GM18517 (cell line): ENCODE measurements at regions not wholly inside any gene's neighbourhood (a gene's known extent, or its start where the extent isn't known, plus 50 kb on each side); places are given as distances from the start of the nearest gene placed in this dataset.
A peak's percentile ranks its signal among the peaks of the same experiment; 100 is the strongest.

Experiments used
- ATAC-seq: cut with Tn5 transposase; IDR thresholded peaks from one replicate; pipeline ENCODE4 v1.9.1; 2021; ENCODE audit warnings: mild to moderate bottlenecking, moderate library complexity; ENCODE audit not compliant: unreplicated experiment

- ATAC-seq, result peak; percentile 63
Observed at GRCh38 chr5:117999939-118000549, 988.3 kb downstream of the DTWD2 start.

DNA sequence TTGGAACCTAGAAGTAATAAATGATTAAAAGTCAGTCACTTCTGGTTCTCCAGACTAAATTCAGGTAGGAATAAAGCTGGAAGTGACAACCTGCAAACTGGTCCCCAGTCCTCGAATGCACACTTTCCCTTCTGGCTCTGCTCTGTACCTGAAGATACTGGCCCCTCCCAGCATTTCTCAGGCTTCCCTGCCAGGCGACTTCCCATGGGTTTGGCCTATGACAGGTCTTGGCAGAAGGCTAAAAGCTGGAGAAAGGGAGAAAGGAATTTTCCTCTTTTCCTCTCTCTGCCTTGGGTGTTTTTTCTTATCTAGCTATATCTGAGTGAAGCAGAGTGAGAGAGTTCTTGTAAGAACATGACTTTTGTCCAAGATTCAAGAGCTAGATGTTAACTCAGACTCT lies 1005.7 kb downstream of the DTWD2 start:
- ATAC-seq, result no peak

DNA sequence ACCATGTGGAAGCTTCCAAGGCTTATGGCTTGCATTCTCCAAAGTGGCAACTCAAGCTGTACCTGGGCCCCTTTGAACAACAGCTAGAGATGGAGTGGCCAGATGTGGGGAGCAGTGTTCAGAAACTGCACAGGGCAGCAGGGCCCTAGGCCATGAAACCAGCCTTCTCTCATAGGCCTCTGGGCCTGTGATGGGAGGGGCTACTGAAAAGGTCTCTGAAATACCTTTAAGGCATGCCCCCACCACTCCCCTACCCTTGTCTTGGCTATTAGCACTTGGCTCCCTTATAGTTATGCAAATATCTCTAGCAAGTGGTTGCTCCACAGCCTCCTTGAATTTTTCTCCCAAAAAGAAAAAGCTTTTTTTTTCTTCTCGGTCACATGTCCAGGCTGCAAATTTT lies 1014.6 kb downstream of the DTWD2 start:
- ATAC-seq, result no peak

GRCh38 chr5:117955831-117956230 lies 1032.5 kb downstream of the DTWD2 start:
- no peak for ATAC-seq

DNA sequence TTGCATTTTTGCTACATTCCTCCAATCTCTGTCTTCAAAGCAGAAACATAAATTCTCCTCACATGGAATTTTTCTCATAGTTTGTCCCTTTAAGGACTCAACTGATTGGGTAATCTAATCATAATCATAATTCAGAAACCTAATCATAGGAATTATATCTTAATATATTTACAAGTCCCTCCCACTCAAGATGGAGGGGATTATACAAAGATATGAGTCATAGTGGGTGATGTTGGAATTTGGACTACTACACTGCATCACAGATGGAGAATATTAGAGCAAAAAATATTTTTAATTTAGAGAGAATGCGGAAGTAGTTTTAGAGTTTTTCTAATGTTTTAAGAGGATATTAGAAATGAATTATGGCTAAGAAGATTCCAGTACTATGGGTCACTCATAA lies 1034.0 kb downstream of the DTWD2 start:
- no peak for ATAC-seq

DNA sequence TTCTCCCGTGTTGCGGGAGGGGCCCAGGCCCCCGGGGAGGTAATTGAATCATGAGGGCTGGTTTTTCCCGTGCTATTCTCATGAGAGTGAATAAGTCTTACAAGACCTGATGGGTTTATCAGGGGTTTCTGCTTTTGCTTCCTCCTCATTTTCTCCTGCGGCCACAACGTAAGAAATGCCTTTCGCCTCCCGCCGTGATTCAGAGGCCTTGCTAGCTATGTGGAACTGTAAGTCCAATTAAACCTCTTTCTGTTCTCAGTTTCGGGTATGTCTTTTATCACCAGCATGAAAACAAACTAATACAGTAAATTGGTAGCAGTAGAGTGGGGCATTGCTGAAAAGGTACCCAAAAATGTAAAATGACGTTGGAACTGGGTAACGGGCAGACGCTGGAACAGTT lies 1035.1 kb downstream of the DTWD2 start:
- ATAC-seq, result no peak

DNA sequence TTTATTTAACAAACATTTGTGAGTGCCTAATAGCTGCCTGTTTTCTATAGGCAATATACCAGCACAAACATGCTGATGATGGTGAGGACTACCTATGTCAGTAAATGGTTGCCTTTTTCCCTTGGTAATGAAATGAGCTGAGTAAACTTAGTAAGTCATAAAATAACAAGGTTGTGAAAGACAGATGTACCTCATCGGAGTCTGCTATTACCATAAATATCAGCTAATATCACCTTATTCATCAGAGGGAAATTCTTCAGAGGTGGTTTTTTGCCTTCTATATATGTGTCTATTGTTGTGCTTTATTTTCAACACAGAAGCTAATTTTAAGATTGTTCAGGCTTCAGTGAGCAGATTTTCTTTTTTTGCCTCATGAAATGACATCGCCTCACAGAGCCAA lies 1040.5 kb downstream of the DTWD2 start:
- no peak for ATAC-seq

DNA sequence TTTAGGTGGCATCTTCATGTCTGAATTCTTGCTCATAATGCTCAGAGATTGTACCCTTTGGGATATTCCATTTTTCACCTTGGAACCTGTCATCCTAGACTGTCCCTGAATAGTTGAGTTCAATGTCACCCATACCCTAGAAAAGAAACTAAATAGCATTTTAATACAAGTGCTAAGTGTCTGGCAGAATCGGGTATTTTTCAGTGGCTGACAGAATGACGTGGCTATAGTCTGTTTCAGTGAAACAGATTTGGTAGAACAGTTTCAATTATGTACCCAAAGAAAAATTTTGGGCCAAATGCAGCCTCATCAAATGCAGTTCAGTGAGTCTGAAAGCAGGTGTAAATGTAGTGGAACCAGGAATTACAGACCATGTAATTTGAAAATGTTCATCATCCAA lies 1041.2 kb downstream of the DTWD2 start:
- ATAC-seq, result no peak

GRCh38 chr5:117945258-117945657 lies 1043.1 kb downstream of the DTWD2 start:
- no peak for ATAC-seq

DNA sequence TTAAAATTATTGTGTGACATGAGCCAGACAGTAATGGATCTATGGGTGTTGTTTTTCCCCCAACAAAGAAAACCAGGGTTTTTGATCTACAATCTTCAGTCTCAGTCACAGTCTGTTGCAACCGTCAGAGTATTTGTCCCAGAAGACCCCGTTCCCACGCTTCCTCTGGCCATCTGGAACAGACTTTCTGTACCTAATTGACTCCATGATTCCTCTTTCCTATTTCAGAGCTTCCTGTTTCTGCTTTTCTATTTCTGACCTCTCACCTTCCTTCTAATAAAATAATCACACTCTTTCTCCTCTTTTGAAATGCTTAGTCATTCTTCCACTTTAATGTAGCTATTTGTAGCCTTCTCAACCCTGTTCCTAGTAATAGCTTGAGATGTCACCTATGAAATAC lies 1044.8 kb downstream of the DTWD2 start:
- ATAC-seq, result no peak

DNA sequence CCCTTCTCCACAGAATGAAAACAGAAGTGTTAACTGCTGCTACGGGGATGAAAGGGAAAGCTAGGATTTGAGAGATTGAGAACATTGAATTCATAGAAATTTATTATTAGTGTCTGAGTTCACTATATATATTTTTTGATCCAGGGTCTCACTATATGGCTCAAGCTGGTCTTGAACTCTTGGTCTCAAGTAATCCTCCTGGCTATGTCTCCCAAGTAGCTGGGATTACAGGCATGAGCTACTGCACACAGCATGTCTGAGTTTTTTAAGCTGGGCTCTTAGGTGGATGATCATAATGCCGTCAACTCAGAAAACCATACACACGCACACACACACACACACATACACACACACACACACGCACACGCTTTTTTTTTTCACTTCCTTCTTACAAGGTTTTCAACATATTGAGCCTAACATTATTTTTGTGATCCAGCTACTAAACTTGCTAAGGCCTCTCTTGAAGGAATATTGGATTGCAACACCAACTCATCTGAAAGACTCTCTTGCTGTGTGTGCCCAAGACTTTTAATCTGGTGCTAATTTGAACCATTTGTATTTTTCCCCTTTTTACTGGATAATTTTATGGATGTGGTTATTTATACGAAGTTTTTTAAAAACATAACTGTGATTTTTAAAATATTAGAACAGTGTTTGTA lies 1045.4 kb downstream of the DTWD2 start:
- ATAC-seq, result no peak

DNA sequence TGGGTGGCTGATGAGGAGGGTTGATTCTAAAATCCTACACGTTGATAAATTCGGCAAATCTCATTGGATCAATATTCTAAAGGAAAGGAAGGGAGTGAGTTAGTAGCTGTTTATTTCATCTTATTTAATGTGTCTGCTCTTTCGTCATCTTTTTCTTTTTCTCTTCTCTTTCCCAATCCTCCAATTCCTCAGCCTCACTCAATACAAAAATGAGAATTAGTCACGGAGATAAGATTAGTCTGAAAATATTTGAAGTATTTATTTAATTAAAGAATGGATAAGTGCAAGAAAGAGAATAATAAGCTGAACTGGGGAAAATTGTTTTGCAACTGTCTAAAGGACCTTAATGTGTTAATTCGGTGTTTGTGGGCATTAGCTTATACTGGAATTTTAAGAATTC lies 1095.1 kb downstream of the DTWD2 start:
- no peak for ATAC-seq

DNA sequence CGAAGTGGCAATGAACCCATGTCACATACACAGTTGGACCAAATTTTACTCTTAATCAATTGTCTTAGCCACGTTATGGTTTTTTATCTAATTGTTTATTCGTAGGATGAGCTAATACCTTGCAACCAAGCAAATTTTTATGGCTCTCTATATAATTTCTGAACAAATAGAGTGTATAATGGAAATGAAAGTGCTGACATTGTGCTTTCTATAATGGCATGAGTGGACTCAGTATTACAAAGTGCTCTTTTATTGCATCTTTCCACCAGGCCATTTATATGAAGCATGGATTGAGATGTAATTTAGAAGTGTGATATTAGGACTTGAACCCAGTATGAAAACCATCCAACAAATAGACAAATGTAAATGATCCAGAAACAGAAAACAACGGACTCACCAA lies 1096.0 kb downstream of the DTWD2 start:
- no peak for ATAC-seq

GRCh38 chr5:117889596-117889995 lies 1098.8 kb downstream of the DTWD2 start:
- ATAC-seq, result no peak

DNA sequence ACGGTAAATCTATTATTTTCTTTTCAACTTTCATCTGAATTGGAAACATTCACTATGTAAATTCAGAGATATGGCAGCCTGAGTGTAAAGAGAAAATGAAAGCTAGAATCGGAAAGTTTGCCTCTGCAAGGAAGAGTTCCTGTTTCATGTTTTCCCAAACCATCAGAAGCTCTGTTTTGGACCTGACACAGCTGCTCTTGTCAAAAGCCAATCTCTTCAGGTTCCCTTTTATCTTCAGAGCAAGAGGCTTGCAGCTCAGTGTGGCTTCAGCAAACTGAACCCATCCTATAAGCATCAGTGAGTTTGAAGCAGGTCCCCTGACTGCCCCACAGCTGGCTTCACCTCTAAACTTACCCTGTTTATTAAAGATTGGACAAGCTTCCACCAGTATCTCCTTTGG lies 1099.7 kb downstream of the DTWD2 start:
- peak; percentile 95 for ATAC-seq

DNA sequence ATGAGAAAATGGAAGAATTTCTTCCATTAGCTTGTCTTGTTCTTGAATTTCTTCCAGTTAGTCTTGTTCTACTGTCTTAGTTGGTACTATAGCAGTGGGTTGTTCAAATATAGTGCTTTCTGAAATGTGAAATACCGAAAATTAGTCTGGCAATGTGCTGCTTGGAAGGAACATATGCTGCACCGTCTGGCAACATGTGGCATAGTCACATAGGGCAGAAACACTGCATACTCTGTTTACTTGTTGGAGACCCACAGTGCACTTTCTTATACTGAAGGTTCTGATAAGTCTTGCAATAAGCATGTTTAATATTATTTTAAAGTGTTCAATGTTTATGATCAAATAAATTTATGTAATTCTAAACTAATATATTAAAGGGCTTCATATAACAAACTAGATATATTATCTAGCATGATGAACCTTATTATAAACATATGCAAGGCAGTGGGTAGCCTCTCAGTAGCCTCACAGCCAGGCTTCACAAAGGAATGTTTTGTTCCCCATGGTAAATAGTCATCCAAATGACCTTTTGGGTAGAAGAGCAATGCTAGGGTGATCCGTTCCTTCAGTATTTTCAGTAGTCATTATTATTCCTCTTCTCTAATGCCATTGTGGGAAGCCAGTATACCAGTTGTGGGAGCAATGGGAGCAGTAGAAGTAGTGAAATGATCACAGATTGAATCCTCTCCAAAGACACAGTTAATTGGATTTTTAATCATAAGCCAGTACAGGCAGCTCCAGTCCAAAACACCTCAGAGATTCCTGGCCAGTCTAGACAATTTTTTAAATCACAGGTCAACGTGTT lies 1106.7 kb downstream of the DTWD2 start:
- ATAC-seq, result no peak

DNA sequence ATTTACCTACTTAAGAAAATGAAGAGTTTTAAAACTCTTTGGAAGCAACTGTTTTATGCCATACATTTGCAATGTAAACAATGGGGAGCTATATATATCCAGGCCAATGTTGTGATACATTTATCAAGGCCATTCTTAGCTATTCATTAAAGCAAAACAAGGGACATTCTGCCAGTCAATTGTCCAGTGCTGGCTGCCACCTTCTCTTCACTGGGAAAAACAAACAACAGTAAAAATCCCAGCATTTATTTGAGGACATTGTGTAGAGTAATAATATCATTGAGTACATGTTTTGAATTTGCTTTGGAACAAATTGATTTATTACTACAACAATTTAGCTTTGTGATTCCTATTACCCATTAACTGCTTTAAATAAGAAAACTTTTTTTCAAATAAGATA lies 1107.4 kb downstream of the DTWD2 start:
- no peak for ATAC-seq

GRCh38 chr5:117877731-117878130 lies 1110.6 kb downstream of the DTWD2 start:
- no peak for ATAC-seq

GRCh38 chr5:117872798-117873368 lies 1115.5 kb downstream of the DTWD2 start:
- no peak for ATAC-seq

DNA sequence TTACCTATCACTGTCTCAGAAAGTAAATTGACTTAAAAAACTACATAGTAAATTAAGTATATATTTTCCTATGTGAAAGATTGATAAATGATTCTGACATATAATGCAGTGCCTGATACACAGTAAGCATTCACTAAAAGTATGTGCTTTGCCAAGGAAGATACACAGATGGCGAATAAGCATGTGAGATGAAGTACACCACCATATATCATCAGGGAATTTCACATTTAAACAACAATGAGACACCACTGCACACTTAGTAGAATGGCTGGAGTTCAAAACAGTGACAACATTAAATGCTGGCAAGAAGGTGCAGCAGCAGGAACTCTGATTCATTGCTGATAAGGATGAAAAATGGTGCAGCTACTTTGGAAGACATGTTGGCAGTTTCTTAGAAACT lies 1118.8 kb downstream of the DTWD2 start:
- no peak for ATAC-seq

GRCh38 chr5:117863586-117864296 lies 1124.6 kb downstream of the DTWD2 start:
- no peak for ATAC-seq
